ENCODE measurements at regions not wholly inside any gene's neighbourhood (a gene's known extent, or its start where the extent isn't known, plus 50 kb on each side); places are given as distances from the start of the nearest gene placed in this dataset.

DNA sequence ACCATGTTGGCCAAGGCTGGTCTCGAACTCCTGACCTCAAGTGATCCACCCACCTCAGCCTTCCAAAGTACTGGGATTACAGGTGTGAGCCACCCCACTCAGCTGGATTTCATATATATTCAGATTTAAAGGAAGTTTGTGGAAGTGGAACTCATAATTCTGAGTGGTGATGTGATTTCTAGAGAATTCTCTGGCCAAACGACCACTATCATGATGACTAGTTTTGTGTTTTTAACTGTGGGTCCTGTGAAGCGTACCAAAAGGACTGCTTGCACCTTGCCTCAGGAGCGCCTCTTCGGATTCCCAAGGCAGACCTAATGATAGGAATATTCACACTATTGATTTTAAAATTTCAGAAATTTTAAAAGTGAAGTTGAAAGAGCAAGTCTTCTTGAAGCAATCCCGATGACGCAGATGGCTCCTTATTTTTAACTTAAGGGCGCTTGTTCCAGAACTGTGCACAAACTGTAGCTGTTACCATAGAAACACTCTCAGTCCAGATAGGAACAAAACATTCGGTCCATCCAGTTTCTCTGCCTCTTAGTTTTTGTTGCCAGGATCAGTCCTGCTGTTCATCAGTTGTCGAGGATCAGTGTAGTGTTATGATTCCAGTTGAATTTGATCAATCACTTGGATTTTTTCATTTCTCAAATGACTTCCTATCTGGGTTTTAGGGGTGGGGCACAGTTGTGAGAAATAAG is 51.7 kb upstream of the CLCN4 start:
- peaks cover 0 to 3% of the 10 kb centered on the region in 2 experiments; a peak in 1 of 4 replicates for H3K4me1 ChIP-seq (ENCODE audit: control insufficient read depth in 1 of 2, insufficient read depth in 2 of 2, low read depth in 1 of 2, low read length in 1 of 2)
- no peak overlapping the region for H3K9ac ChIP-seq
- 61% methylated on average over 10 of the region's 10 CpGs for WGBS (ENCODE audit: low lambda C conversion rate)
- H3K9me3 ChIP-seq, result no peaks in the 10 kb centered on the region
- H3K27ac ChIP-seq (ENCODE audit: low read depth in 2 of 2, low read length in 1 of 2), result no peak overlapping the region
- CTCF ChIA-PET, result interaction anchor here (6.9 kb wide), 1 partner anchor 15 kb away, joined by 45 read pairs; no protein-coding TSS in a partner anchor
- no peaks in the 10 kb centered on the region; the same call in 1 of the 2 replicates for H3K27me3 ChIP-seq (ENCODE audit: insufficient read depth)
- H3K79me2 ChIP-seq (ENCODE audit: insufficient read depth), result no peaks in the 10 kb centered on the region
- no peaks in the 10 kb centered on the region for H3K36me3 ChIP-seq (replicated peaks in 1 of 2; ENCODE audit: control insufficient read depth in 1 of 2, insufficient read depth in 2 of 2, low read length in 1 of 2)
- H2AFZ ChIP-seq (ENCODE audit: low read depth), result no peak overlapping the region
- POLR2A ChIA-PET, result no interaction called here
- no peak for TF ChIP-seq NRF1 (IDR thresholded peaks at IDR 0.05; ENCODE audit: low read depth, low read length)
- H3K4me3 ChIP-seq (ENCODE audit: low read depth in 2 of 2, low read length in 1 of 2), result no peak overlapping the region
- H3F3A ChIP-seq (replicated peaks; ENCODE audit: insufficient read depth), result no peaks in the 10 kb centered on the region
- no peak overlapping the region for H3K4me2 ChIP-seq
- no peaks in the 10 kb centered on the region for H3K9me2 ChIP-seq
- no peak for DNase-seq
- no peaks in the 10 kb centered on the region for H4K20me1 ChIP-seq (ENCODE audit: insufficient read depth)

DNA sequence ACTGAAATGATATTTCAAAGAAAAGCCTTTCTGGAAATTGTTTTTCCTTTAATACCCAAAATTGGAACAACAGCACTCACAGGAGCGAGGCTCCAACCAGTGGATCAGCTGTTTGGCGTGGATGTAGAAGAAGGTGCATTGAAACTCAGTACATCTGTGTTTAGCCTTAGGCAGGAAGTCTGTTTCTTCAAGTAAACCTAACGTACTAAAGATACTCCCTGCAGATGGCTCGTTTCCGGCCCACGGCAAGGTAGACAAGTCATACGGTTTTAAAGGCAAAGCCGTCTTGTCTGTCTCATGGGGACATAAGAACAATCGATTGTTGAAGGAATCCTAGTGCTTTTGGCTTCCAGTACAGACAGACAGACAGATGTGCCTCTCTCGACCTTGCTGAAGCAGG is 50.0 kb upstream of the CLCN4 start:
- no peak overlapping the region for H3K4me3 ChIP-seq (ENCODE audit: low read depth in 2 of 2, low read length in 1 of 2)
- ChIA-PET CTCF (interaction anchor here (6.9 kb wide), 1 partner anchor 13 kb away, joined by 45 read pairs; no protein-coding TSS in a partner anchor), POLR2A (no interaction called here)
- no peak overlapping the region for H3K4me2 ChIP-seq
- no peaks in the 10 kb centered on the region for H3K9me2 ChIP-seq
- H3K9ac ChIP-seq, result no peak overlapping the region
- no peaks in the 10 kb centered on the region for H3K79me2 ChIP-seq (ENCODE audit: insufficient read depth)
- H3F3A ChIP-seq (replicated peaks; ENCODE audit: insufficient read depth), result no peaks in the 10 kb centered on the region
- TF ChIP-seq SIN3A (IDR thresholded peaks at IDR 0.05; ENCODE audit: borderline replicate concordance, low read depth, low read length) (no peak), USF1 (IDR thresholded peaks at IDR 0.05; ENCODE audit: borderline replicate concordance, low read depth) (no peak), GABPA (IDR thresholded peaks at IDR 0.05; ENCODE audit: low read depth) (no peak)
- no peaks in the 10 kb centered on the region for H3K9me3 ChIP-seq
- DNase-seq, result no peak
- 40% methylated on average over 10 of the region's 10 CpGs for WGBS (ENCODE audit: low lambda C conversion rate)
- H3K36me3 ChIP-seq (replicated peaks in 1 of 2; ENCODE audit: control insufficient read depth in 1 of 2, insufficient read depth in 2 of 2, low read length in 1 of 2), result no peaks in the 10 kb centered on the region
- no peak overlapping the region for H2AFZ ChIP-seq (ENCODE audit: low read depth)
- no peaks in the 10 kb centered on the region; the same call in 1 of the 2 replicates for H3K27me3 ChIP-seq (ENCODE audit: insufficient read depth)
- peaks cover 0 to 3% of the 10 kb centered on the region in 2 experiments; a peak in 1 of 4 replicates for H3K4me1 ChIP-seq (ENCODE audit: control insufficient read depth in 1 of 2, insufficient read depth in 2 of 2, low read depth in 1 of 2, low read length in 1 of 2)
- H3K27ac ChIP-seq (ENCODE audit: low read depth in 2 of 2, low read length in 1 of 2), result no peak overlapping the region
- no peaks in the 10 kb centered on the region for H4K20me1 ChIP-seq (ENCODE audit: insufficient read depth)

Small RNA genes in the stretch of these regions (small RNA-seq; reads per million reads assigned to genes)
- 0 reads per million in 7 experiments for gene RF00019

Measured in SK-N-SH (cell line).